ENCODE measurements at regions not wholly inside any gene's neighbourhood (a gene's known extent, or its start where the extent isn't known, plus 50 kb on each side); places are given as distances from the start of the nearest gene placed in this dataset.

DNA sequence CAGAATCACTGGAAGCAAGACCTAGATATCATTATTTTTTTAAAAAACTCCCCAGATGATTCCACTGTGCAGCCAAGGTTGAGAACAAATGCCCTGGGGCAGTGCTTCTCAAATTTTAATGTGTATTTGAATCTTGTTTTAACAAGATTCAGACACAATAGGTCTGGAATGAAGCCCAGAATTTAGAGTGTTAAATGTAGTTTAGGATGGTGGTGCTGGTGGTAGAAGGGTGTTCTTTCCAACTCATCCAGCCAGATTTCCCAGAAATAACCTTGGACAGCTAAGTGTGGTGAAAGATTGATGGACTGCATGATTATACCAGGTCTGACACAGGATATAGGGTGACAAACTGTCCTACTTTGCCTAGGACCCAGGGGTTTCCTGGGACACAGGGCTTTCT lies 120.1 kb upstream of the MED14 start (continued):
- TF ChIP-seq, protein P1, sequence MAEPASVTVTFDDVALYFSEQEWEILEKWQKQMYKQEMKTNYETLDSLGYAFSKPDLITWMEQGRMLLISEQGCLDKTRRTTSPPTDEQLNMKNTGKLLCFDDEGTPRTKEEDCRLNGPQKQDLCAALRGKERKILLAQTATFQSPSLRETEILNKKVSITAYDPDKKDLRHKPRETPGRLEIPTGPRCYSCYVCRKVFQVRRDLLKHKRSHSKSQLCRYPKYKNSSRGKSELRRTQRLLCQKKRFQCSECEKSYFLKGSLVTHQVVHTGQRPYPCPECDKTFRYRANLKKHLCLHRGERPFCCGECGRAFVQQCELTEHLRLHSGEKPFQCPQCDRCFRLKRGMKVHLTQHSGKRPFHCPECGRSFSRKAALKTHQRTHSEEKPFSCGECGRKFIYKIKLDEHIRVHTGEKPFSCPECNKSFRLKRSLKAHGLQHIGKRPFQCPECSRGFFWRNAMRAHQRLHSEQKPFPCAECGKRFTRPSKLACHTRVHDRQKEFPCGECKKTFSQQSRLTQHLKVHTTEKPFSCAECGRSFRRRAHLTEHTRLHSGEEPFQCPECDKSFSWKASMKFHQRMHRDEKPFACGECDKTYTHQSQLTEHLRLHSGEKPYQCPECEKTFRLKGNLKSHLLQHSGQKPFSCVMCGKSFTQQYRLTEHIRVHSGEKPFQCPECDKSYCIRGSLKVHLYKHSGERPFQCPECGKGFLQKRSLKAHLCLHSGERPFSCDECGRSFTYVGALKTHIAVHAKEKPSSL (CRISPR knock-in tag; conservative IDR thresholded peaks at IDR 0.05): no peak
- no peak for TF ChIP-seq RORB (CRISPR knock-in tag; IDR thresholded peaks at IDR 0.05)
- no peak for TF ChIP-seq ESRRA (CRISPR knock-in tag; IDR thresholded peaks at IDR 0.05; ENCODE audit: borderline replicate concordance)
- TF ChIP-seq SP1 (CRISPR knock-in tag; conservative IDR thresholded peaks at IDR 0.05): no peak
- no peak for TF ChIP-seq AFF4 (CRISPR knock-in tag; IDR thresholded peaks at IDR 0.05; ENCODE audit: borderline replicate concordance)

GRCh38 chrX:40855932-40856515 lies 120.7 kb upstream of the MED14 start:
- no peak for DNase-seq (ENCODE audit: low spot score)
- ChIA-PET POLR2A (no interaction called here), CTCF (no interaction called here)
- no peaks in the 10 kb centered on the region for H3K27me3 Mint-ChIP-seq (ENCODE audit: low read depth)
- H3K36me3 Mint-ChIP-seq: peaks cover 21% of the 10 kb centered on the region
- H3K4me1 Mint-ChIP-seq: peaks cover 43% of the 10 kb centered on the region
- peak overlapping the region; percentile 63 for H3K27ac Mint-ChIP-seq
- H3K4me3 Mint-ChIP-seq: no peak overlapping the region
- peaks cover 21% of the 10 kb centered on the region for H3K9me3 Mint-ChIP-seq
- TF ChIP-seq NR3C1 (CRISPR knock-in tag; conservative IDR thresholded peaks at IDR 0.05; ENCODE audit: low read depth) (no peak), ZMAT4 (CRISPR knock-in tag; IDR thresholded peaks at IDR 0.05) (no peak), MYBL2 (CRISPR knock-in tag; IDR thresholded peaks at IDR 0.05) (no peak), NFYB (CRISPR knock-in tag; conservative IDR thresholded peaks at IDR 0.05; ENCODE audit: low read depth) (no peak), GRHL2 (CRISPR knock-in tag; IDR thresholded peaks at IDR 0.05; ENCODE audit: insufficient replicate concordance, severe bottlenecking) (no peak), ZBTB21 (CRISPR knock-in tag; IDR thresholded peaks at IDR 0.05; ENCODE audit: borderline replicate concordance) (no peak), SMAD3 (CRISPR knock-in tag; IDR thresholded peaks at IDR 0.05; ENCODE audit: borderline replicate concordance) (no peak), ZBTB43 (CRISPR knock-in tag; IDR thresholded peaks at IDR 0.05) (no peak), GTF2I (CRISPR knock-in tag; conservative IDR thresholded peaks at IDR 0.05) (no peak), CREM (CRISPR knock-in tag; IDR thresholded peaks at IDR 0.05) (no peak), RELA (CRISPR knock-in tag; IDR thresholded peaks at IDR 0.05; ENCODE audit: borderline replicate concordance) (no peak), ZNF396 (CRISPR knock-in tag; IDR thresholded peaks at IDR 0.05; ENCODE audit: borderline replicate concordance) (no peak), ZNF416 (CRISPR knock-in tag; IDR thresholded peaks at IDR 0.05) (no peak), KAT7 (CRISPR knock-in tag; IDR thresholded peaks at IDR 0.05; ENCODE audit: borderline replicate concordance) (no peak), RORB (CRISPR knock-in tag; IDR thresholded peaks at IDR 0.05) (no peak)
- TF ChIP-seq, protein P2, sequence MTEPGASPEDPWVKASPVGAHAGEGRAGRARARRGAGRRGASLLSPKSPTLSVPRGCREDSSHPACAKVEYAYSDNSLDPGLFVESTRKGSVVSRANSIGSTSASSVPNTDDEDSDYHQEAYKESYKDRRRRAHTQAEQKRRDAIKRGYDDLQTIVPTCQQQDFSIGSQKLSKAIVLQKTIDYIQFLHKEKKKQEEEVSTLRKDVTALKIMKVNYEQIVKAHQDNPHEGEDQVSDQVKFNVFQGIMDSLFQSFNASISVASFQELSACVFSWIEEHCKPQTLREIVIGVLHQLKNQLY (CRISPR knock-in tag; IDR thresholded peaks at IDR 0.05): no peak
- TF ChIP-seq, protein P3, sequence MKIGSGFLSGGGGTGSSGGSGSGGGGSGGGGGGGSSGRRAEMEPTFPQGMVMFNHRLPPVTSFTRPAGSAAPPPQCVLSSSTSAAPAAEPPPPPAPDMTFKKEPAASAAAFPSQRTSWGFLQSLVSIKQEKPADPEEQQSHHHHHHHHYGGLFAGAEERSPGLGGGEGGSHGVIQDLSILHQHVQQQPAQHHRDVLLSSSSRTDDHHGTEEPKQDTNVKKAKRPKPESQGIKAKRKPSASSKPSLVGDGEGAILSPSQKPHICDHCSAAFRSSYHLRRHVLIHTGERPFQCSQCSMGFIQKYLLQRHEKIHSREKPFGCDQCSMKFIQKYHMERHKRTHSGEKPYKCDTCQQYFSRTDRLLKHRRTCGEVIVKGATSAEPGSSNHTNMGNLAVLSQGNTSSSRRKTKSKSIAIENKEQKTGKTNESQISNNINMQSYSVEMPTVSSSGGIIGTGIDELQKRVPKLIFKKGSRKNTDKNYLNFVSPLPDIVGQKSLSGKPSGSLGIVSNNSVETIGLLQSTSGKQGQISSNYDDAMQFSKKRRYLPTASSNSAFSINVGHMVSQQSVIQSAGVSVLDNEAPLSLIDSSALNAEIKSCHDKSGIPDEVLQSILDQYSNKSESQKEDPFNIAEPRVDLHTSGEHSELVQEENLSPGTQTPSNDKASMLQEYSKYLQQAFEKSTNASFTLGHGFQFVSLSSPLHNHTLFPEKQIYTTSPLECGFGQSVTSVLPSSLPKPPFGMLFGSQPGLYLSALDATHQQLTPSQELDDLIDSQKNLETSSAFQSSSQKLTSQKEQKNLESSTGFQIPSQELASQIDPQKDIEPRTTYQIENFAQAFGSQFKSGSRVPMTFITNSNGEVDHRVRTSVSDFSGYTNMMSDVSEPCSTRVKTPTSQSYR (CRISPR knock-in tag; IDR thresholded peaks at IDR 0.05): no peak
- TF ChIP-seq, protein P4, sequence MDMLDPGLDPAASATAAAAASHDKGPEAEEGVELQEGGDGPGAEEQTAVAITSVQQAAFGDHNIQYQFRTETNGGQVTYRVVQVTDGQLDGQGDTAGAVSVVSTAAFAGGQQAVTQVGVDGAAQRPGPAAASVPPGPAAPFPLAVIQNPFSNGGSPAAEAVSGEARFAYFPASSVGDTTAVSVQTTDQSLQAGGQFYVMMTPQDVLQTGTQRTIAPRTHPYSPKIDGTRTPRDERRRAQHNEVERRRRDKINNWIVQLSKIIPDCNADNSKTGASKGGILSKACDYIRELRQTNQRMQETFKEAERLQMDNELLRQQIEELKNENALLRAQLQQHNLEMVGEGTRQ (CRISPR knock-in tag; IDR thresholded peaks at IDR 0.05): no peak
- ATAC-seq: no peak
